HG02840 (cell line): ENCODE measurements at regions not wholly inside any gene's neighbourhood (a gene's known extent, or its start where the extent isn't known, plus 50 kb on each side); places are given as distances from the start of the nearest gene placed in this dataset.
A peak's percentile ranks its signal among the peaks of the same experiment; 100 is the strongest.

Experiments used
- ATAC-seq: cut with Tn5 transposase; IDR thresholded peaks from one replicate; pipeline ENCODE4 v1.9.1; 2021; ENCODE audit warnings: mild to moderate bottlenecking, moderate library complexity, moderate number of reproducible peaks; ENCODE audit not compliant: unreplicated experiment, low FRiP score

GRCh38 chrX:96430756-96431455, 253.7 kb upstream of the DIAPH2 start:
- no peak for ATAC-seq

- no peak for ATAC-seq
Observed at GRCh38 chrX:96432647-96433046, 252.0 kb upstream of the DIAPH2 start.

GRCh38 chrX:96433409-96434077, 251.1 kb upstream of the DIAPH2 start:
- ATAC-seq = no peak

- no peak for ATAC-seq
Observed at GRCh38 chrX:96435378-96436035, 249.1 kb upstream of the DIAPH2 start.

GRCh38 chrX:96436105-96436504, 248.5 kb upstream of the DIAPH2 start:
- no peak for ATAC-seq

GRCh38 chrX:96438803-96439202, 245.8 kb upstream of the DIAPH2 start:
- no peak for ATAC-seq

GRCh38 chrX:96440941-96441340, 243.7 kb upstream of the DIAPH2 start:
- ATAC-seq = no peak

GRCh38 chrX:96445531-96446065, 239.0 kb upstream of the DIAPH2 start:
- ATAC-seq = no peak

GRCh38 chrX:96446524-96446923, 238.1 kb upstream of the DIAPH2 start:
- no peak for ATAC-seq

GRCh38 chrX:96447161-96447560, 237.5 kb upstream of the DIAPH2 start:
- no peak for ATAC-seq

- no peak for ATAC-seq
Observed at GRCh38 chrX:96449191-96449590, 235.5 kb upstream of the DIAPH2 start.

GRCh38 chrX:96449896-96450295, 234.7 kb upstream of the DIAPH2 start:
- no peak for ATAC-seq

- peak; percentile 85 for ATAC-seq
Observed at GRCh38 chrX:96453139-96453538, 231.5 kb upstream of the DIAPH2 start.

- no peak for ATAC-seq
Observed at GRCh38 chrX:96455078-96455477, 229.6 kb upstream of the DIAPH2 start.

GRCh38 chrX:96464880-96465558, 219.6 kb upstream of the DIAPH2 start:
- no peak for ATAC-seq

- ATAC-seq = no peak
Observed at GRCh38 chrX:96474029-96474740, 210.5 kb upstream of the DIAPH2 start.

GRCh38 chrX:96474741-96475125, 209.9 kb upstream of the DIAPH2 start:
- ATAC-seq = no peak

GRCh38 chrX:96480081-96480480, 204.6 kb upstream of the DIAPH2 start:
- ATAC-seq = no peak

- ATAC-seq = no peak
Observed at GRCh38 chrX:96481831-96482230, 202.8 kb upstream of the DIAPH2 start.

GRCh38 chrX:96483647-96484160, 200.9 kb upstream of the DIAPH2 start:
- ATAC-seq = no peak
